Stimulated activated CD4-positive, alpha-beta T cell treated with anti-CD3 and anti-CD28 coated beads, Interleukin-1b, Interleukin-23, amount 100 ng/mL, for 4 hours (primary cell): ENCODE measurements at regions not wholly inside any gene's neighbourhood (a gene's known extent, or its start where the extent isn't known, plus 50 kb on each side); places are given as distances from the start of the nearest gene placed in this dataset.

Source experiments
- DNase-seq, 2 donors: peaks; one replicate each; pipeline ENCODE4 v3.0.0-alpha.2; 2020; ENCODE audit warnings: low read depth in 2 of 2

DNA sequence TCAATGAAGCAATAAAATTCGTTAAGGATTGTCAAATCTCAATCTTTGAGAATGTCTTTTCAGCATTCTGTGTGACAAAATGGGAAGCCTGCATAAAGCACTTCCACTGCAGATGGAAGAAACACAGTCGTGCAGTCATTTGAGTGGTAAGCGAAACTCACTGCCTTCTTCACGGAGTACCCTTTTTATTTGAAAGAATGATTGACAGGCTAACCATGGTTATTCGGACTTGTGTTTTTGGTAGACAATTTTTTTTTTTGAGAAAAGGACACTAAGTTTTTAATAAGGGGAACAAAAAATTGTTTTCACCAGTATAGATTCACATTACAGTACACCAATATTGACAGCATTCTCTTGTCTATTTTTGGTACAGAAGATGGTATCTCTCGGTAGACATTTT is 86.9 kb upstream of the MSX1 start:
- no peak for DNase-seq

DNA sequence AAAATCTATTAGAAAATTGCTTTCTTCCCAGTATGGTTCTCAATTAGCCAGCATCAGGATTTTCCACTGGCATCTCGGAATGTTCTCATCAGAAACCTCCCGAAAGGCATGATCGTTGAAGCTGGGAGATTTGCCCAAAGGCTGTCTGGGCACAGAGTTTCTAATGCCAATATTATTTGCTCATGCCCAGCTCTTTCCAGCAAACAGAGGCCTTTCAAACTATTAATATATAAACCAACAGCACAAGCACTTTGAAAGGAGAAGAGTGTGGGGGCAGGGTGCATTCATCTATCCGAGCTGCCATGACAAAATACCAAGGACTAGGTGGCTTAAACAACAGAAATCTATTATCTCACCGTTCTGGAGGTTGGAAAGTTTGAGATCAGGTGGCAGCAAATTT is 88.3 kb upstream of the MSX1 start:
- no peak for DNase-seq

DNA sequence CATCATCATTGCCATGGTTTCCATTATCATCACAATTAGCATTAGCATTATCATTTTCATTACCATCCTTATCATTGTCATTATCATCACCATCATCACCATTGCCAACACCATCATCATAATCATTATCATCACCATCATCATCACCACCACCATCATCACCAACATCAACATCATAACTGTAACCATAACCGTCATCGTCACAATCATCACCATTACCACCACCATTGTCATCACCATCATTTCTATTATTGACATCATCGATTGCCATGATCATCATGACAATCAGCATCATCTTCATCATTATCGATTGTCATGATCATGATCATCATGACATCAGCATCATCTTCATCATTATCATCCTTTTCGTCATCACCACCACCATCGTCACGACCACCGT is 88.9 kb upstream of the MSX1 start:
- no peak for DNase-seq

DNA sequence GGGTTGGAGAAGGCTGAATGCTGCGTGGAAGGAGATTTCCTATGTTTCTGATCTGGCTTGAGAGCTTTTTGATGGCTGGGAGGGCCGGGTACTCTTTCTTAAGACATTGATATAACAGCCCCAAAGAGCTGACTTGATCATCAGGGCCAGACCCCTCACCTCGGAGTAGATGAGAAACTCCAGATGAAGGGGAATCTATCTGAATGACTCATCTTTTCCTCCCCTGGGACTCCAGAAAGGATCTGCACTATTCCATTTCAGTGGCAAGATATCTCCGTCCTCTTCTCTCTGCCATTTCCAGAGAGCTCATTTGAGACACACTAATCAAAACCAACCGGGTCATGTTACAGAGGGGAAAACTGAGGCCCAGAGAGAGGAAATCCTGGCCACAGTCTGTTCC is 92.9 kb upstream of the MSX1 start:
- no peak for DNase-seq

DNA sequence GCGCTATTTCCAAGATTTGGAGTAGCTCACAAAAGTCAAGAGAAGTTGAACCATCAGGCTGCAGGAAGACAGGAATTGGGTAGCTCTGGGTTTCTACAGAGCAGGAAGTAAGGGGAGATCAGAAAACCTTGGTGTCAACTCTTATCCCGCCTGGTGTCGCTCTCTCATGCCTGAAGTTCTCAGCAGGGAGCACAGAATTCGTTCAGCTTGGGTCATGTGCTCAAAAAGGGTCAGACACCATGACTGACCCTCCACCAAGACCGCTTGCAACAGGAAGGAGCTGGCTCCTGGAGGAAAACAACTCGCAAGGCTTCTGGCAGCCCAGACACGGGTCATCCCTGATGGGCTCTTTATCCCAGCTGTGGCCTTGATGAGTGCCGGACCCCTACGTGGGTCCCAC is 93.7 kb upstream of the MSX1 start:
- no peak for DNase-seq

DNA sequence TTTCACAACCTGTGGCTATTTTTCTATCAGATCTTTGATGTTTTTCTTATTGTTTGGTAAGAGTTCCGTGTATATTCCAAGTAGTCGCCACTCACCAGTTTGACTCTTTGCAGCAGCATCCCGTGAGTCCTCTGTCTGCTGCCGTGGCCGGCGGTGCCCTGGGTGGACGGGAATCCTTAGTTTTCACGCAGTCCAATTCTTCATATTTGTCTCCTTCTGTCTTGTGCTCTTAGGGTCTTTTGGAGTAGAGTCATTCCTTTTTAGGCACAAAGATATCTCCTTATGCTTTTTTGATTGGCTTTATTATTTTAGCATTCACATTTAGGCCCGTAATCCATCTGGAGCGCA is 94.9 kb upstream of the MSX1 start:
- DNase-seq = no peak

DNA sequence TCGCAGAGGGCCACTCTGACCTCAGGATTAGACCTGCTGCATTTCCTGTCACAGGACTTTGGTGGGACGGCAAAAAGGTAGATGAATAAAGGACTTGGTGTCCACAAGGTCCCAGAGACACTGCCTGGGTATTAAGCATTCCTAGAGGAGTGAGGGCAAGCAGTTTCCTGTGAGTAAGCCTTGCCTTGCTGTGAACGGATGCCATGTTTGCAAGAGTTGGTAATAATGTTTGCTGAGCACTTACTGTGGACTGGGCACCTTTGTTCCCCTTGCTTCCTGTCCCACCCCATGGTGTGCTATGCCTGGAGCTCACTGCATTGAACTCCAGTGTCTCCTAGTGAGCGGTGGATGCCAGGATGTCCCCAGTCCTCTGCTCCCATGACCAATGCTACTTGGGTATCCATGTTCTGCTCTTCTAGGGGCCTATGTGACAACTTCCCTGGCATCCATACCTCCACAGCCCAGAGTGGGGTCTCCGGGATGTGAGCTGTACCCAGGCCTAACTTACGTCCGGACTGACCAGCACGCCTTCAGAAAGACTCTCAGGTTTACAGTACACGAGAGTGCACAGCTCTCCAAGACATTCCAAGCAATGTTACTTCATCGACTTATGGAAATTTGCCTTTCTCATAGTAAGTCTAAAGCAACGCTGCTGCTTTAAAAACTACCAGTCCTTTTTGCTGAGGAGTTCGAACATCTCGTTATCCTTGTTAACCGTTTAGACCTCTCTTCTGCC is 95.5 kb upstream of the MSX1 start:
- DNase-seq = no peak

DNA sequence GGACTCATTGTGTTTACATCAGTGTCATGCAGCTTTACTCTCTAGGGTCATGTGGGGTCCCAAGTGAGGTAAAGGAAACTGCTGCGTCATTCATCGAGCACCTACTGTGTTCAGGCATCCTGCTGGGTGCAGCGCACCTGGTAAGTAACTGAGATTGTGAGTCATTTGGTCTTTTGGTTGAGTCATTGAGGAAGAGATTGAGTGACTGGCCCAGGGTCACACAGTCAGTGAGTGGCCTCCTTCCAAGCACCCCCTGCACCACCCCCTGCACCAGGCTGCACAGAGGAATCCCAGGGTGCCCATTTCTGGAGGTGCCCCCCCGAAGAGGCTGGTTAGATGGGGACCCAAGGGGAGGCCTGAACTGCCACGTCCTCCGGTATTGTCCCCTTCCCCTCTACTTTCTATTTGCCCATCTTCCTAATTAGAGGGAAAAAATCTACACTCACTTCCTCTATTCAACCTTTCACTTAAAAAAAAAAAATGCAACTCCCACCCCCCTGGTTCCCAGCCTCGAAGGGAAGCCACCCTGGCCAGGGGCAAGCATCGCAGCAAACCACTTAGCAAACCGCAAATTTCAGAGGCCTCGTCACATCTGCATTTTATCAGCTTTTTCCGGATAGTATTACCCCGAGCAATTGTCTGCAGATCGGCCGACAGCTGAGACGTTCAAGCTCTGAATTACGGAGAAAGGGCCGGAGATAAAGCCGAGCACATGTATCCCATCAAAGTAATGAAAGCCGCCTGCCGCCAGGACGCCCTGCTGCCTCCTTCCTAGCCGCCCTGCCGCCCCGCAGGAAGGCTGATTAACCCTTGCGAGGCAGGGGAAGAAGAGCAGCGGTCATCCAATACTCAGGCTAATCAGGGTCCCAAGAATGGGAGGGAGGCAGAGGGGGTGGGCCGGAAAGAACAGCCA is 96.3 kb upstream of the MSX1 start:
- DNase-seq = peak in 1 of 2 donors; percentile 7

DNA sequence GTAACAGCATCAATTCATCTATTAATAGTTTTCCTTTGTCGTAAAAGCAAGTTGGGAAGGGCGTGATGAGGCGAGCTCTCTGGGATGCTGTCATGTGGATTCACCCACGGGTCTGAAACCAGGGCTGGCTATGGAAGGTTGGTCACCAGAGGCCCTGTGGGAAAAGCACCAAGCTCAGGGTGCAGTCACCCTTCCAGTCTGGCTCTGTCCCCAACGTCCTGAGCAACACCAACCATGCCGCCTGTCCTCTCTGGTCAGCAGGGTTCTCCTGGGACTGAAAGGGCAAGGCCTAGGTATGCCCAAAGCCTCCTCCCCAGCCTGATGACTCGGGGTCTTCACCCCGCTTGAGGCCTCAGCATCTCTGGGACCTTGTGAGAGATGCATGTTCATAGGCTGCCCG is 97.2 kb upstream of the MSX1 start:
- no peak for DNase-seq

DNA sequence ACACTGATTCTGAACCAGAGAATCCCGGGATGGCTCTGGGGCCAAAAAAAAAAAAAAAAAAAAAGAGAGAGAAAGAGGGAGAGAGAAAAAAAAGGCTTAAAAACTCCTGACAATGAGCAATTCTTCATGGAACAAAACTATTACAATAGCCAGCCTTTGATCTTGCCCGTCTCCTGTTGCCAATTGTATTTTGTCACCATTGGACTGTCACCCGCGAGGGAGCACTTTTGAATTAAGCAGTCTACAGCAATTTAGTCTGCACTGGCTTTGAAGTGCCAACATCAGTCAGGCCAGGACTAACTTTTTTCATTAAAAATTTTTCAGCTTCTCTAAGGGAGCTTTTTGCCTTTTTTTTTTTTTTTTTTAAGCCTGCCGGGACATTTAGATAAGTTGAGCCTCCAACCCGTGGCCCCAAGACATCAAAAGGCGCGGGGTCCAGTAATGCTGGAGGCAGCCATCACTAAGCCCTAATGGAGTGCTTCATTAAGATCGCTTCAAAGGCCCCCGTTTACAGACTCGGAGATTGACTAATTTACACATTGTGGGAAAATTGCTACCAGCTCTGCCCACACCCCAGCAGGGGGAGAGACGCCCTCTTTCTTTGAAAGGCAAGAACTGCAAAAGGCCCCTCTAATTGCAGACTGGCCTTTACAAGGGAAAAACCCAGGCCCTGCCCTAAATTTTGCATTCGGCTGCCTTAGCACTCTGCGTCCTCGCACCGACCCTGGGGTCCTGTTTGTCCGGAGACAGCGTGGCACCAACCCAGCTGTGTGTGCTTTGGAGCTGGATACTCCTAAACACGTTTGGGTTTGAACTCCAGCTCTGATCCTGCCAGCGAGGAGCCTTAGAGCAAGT is 98.1 kb upstream of the MSX1 start:
- no peak for DNase-seq

DNA sequence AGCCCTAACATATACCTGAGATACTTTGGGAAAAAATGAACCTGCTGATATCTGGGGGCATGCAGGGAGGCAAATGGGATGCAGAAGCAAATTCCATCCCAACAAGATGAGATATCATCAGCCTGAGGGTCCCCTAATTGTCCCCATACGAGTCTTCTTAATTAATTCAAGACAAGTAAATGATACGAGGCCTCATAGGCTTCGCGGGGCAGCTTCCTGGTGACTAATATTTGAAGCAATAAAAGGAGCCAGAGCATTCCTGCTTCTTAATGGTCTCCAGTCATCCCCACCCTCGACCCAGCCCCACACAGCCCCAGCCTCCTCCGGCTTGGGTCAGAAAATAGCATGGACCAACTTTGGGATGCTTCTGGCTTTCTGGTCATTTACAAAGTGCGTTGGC is 99.6 kb upstream of the MSX1 start:
- no peak for DNase-seq

DNA sequence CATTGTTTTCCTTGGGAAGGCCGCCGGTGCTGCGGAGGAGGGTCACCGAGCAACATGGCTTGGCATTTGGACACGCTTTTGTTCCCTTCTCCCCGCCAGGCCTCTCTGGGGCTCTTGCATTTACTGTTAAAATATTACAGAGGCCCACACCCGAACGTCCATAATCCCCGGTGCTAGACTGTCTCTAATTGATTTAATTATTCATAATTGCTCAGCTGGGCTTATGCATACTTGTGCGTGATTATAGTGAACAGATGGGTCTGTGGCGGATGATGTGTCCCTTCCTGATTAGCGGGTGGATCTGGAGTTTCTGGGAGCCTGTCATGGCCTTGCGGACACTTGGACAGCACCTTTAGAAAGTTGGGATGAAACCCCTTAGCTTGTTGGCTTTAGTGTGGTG is 100.2 kb upstream of the MSX1 start:
- DNase-seq = no peak

DNA sequence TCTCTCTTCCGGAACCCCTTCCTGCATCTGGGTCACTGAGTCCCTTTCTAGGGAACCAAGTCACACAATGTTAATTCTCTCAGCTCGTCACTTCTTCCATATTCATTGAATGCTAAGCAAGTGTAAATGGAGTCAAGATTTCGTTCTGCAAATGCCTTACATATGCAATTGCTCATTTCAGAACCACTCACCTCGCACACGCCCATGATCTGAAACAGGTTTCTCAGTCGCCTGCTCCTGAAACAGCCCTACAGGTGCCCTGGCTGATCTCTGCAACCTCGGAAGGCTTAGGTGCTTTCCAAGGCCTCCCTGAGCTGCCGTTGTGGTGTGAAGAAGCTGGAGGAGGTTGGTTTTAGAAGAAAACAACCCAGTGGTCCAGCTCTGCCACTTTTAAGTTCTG is 100.8 kb upstream of the MSX1 start:
- no peak for DNase-seq

DNA sequence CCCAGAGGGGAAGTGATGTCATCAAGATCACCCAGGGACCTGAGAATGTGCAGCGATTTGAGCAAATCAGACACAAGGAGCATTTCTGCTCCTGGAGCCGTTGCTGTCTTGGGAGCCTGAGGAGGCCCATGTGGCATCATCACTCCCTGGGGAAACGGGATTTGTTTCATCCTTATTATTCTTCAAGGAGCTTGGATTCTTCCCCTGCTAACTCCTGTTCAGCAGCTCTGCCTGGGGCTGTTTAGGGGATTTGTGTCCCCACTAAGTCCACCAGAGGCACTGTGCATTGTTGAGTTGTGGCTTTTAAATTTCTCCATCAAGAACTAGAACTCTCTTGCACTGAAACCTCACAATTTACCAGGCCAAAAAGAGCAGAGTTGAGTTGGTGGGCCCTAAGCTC is 104.2 kb upstream of the MSX1 start:
- no peak for DNase-seq

DNA sequence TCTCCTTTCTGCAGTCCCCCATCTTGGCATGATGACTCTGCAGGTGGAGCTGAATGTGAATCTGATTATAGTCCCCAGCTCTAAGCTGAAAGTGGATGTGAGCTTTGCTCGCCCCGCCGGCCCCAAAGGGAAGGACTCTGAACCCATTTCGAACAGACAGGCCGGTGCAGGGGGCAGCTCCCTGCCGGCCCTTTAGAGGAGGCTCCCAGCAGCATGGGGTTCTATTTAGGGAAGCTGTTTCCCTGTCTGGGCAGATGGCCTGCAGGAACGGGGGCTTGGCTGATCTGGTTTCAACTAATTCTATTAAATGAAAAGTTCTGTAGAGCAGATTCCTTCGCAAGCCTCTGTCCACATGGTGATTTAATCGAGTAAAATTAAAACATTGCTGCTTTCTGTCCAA is 104.8 kb upstream of the MSX1 start:
- no peak for DNase-seq

DNA sequence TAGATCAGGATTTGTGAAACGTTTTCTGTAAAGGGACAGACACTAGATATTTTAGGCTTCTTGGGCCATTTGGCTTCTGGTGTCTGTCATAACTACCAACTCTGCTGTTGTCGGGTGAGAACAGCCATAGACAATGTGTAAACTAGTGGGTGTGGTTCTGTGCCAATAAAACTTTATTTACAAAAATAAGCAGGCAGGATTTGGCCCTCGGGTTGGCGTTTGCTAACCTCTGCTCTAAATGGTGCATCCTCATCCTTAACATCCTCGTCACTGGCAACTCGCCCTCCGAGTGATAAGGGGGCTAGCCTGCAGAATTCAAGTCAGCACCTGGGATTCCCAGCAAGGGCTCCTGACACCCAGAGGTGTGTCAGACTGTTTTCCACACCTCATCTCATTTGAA is 105.8 kb upstream of the MSX1 start:
- no peak for DNase-seq

DNA sequence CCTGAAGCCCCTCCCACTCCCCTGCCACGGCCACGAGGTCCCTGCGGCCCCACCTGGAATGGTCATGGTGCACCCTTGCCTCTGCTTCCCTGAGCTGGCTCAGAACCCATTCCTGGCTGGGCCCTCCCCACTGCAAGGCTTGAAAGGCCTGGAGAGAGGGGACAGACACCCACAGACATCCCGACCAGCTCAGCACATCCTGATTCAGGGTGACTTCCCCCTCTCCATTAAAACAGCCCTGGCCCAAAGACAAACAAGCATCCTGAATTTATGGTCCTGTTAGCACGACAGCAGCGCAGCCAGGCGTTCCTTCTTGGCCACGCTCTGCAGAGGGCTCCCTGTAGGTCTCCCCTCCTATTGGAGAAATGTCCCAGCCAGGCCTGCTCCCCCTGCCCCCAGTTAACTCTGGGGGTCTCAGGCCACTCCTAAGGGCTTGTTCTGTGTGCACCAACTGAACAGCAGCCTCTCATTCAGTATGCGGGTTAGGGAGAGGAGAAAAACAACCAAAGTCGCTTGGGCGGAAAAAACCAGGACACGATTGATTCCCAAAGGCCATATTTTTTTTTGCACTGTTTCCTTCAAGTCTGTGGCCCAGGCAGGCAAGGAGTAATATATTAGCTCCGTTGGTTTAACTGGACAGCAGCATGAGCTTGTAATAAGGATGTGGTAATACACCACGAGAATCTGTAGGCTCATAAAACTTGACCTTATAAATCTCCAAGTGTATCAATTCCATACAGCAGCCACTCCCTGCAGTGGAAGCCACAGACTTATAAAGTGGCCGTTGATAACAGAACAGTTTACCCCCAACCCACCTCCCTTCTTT is 106.7 kb upstream of the MSX1 start:
- no peak for DNase-seq

DNA sequence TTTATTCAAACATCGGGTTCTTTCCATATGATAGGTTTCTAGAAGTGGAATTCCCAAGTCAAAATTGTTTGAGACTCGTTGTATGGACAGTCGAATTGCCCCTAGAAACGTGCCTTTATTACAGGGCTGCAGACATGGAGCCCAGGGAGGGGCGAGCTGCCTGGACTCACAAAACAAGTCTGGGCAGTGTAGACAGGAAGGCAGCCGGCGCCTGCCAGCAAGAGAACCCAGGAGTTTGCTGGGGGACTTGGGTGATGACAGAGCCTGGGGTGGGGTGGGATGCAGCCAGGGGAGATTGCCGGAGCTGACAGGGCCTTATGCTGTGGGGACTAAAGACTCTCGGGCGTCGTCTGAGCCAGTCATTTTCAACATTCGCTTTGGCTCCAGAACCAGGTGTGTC is 107.4 kb upstream of the MSX1 start:
- no peak for DNase-seq

DNA sequence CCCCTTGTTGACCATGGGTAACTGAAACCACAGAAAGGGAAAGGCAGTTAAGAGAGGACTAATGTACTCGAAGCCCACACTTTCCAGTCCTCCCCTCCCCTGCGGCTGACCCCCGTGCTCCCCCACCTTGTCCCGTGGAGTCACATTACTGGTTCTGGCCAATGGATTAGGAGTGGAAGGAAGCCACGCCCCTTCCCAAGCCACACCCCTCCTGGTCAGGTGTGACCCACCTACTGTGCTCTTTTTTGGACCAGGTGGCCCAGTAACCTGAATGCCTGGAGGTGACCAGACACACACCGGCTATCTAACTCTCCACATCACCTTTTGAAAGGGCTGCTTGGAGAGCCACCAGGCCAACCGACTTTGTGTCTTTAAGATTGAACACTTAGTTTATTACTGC is 109.3 kb upstream of the MSX1 start:
- DNase-seq = no peak

DNA sequence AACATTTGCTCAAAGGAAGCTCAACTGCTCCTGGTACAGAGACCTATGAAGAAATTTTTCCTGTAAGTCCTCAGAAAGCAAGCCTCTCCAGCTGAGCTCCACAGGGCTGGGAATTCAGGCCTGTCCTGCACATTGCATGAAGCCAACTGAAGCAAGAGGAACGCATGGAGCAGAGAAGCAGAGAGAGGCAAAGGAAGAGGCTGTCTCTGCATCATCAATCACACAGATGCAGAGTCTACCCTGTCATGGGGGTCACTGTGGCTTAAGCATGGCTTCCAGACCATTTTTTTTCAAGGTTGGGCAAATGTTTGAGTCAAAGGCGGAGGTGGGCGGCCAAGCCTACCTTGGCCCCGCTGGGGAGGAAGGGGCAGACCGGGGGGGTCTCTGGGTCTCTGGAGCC is 110.3 kb upstream of the MSX1 start:
- DNase-seq = no peak

DNA sequence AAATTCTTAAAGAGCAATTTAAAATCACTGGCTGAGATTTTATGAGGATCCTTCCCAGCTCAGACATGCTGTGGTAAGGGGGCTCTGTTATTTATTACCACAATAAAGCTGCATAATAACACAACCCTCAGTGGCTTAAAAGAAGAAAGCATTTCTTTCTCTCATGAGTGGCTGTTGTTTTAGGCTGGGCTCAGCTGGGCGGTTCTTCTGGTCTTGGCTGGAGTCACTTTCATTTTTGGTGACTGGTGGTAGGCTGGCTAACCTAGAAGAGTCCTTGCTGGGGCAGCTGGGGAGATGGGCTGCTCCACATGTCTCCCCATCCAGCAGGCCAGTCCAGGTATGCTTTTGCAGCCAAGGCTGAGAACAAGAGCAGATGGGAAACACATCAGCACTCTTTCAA is 113.0 kb upstream of the MSX1 start:
- DNase-seq = no peak

DNA sequence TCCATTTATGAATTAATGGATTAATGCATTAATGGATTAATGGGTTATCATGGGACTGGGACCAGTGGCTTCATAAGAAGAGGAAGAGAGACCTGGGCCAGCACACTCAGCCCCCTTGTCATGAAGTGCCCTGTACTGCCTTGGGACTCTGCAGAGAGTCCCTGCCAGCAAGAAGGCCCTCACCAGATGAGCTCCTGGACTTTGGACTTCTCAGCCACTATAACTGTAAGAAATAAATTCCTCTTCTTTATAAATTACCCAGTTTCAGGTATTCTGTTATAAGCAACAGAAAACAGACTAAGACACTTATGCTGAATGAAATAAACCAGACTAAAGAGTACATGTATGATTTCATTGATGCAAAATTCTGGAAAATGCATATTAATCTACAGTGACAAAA is 119.4 kb upstream of the MSX1 start:
- DNase-seq = no peak
